AG04450 (cell line): ENCODE measurements at regions not wholly inside any gene's neighbourhood (a gene's known extent, or its start where the extent isn't known, plus 50 kb on each side); places are given as distances from the start of the nearest gene placed in this dataset.

Experiments used
- CTCF ChIA-PET: fragments of 300-600, 350-600 bp; formaldehyde crosslinking; extraction: SDS; loops from one replicate; lab custom pipeline; 2022; ENCODE audit warnings: antibody characterized with exemption, inconsistent platforms; lab: Charles Lee
- POLR2A ChIA-PET: fragments of 350-600 bp; formaldehyde crosslinking; extraction: SDS; loops from one replicate; lab custom pipeline; 2021; ENCODE audit warnings: antibody characterized with exemption, inconsistent platforms; lab: Yijun Ruan, JAX
- DNase-seq: peaks from one replicate; pipeline ENCODE4 v3.0.0-alpha.2; 2011; ENCODE audit warnings: low read depth, low spot score
- H3K27ac ChIP-seq: one replicate; pipeline ENCODE4 v1.5.1; 2012; ENCODE audit warnings: low read depth, low read length, control low read depth
- H3K27me3 ChIP-seq: one replicate; pipeline ENCODE4 v1.6.0; 2012; ENCODE audit warnings: low read length; ENCODE audit not compliant: control insufficient read depth, insufficient read depth
- H3K4me3 ChIP-seq: 2 replicates; pipeline ENCODE4 v1.5.1; 2011; ENCODE audit warnings: mild to moderate bottlenecking, low read depth, low read length, control low read depth
- H3K9me3 ChIP-seq: 2 replicates; pipeline ENCODE4 v1.5.1; 2012; ENCODE audit warnings: low read length; ENCODE audit not compliant: control insufficient read depth, insufficient read depth
- CTCF ChIP-seq: IDR thresholded peaks from 2 replicates; pipeline ENCODE4 v1.5.1; 2011; ENCODE audit warnings: low read depth, low read length, control low read depth, inconsistent platforms

GRCh38 chr1:213679153-213679552, 308.6 kb upstream of the PROX1 start:
- no peaks in the 10 kb centered on the region; the same call in 1 of the 2 replicates for H3K9me3 ChIP-seq
- TF ChIP-seq CTCF = no peak
- ChIA-PET CTCF (no interaction called here), POLR2A (no interaction called here)
- H3K4me3 ChIP-seq = no peak overlapping the region
- no peak overlapping the region for H3K27ac ChIP-seq
- H3K27me3 ChIP-seq = no peaks in the 10 kb centered on the region
- no peak for DNase-seq

DNA sequence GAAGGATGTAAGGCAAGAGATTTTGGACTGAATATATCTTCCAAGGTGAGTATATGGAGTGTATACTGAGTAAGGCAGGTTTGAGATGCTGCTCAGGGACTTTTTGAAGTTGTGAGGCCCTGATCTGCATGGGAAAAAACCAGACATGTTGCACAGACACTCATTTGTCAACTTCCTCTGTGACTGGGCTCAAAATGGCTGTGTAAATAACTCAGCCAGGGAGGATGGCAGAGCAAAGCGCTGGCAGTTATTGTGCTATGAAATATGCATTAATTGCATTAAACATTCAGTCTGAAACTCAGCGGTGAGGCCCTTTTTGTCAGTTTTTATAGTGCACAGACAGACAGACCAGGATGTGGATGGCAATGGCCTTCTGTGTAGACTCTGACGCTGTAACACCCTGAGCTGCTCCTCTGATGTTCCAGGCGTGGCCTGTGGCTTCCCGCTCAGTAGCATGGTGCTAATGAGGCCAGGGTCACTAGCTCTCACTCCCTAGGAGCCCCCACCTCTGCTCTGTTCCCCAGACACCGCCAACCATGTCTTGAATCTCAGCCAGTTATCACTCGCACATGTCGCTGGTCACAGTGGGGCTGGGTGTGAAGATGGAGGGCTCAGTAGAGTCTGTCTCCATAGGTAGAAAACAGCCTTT, 307.0 kb upstream of the PROX1 start:
- DNase-seq = no peak
- no peak overlapping the region for H3K4me3 ChIP-seq
- H3K27ac ChIP-seq = no peak overlapping the region
- CTCF ChIA-PET = no interaction called here
- POLR2A ChIA-PET = no interaction called here
- no peaks in the 10 kb centered on the region for H3K27me3 ChIP-seq
- no peak for TF ChIP-seq CTCF
- no peaks in the 10 kb centered on the region; the same call in 1 of the 2 replicates for H3K9me3 ChIP-seq

DNA sequence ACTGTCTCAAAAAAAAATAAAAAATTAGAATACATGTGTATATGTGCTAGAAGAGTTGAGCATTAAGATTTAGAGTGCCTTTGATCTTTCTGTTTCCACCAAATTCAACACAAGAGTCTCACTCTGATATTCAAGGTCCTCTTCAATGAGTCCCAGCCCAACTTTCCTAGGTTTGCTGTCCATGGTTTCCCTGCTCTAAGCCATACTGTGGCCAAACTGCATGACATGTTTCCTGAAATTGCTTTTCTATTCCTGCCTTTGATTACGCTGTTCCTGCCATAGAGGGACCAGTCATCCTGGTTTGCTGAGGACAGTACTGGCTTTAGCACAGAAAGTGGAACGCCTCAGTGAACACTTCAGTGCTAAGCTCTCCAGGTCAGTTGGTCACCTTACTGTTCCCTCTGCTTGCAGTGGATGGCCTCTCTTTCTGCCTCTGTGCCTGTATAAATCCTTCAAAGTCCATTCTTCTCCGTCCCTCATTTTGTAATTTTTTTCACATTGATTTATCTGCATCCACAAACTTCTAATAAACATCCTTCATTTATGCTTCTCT, 305.9 kb upstream of the PROX1 start:
- CTCF ChIA-PET = no interaction called here
- POLR2A ChIA-PET = no interaction called here
- Histone ChIP-seq H3K4me3 (no peak overlapping the region), H3K27me3 (no peaks in the 10 kb centered on the region), H3K9me3 (no peaks in the 10 kb centered on the region; the same call in 1 of the 2 replicates), H3K27ac (no peak overlapping the region)
- no peak for TF ChIP-seq CTCF
- DNase-seq = no peak

DNA sequence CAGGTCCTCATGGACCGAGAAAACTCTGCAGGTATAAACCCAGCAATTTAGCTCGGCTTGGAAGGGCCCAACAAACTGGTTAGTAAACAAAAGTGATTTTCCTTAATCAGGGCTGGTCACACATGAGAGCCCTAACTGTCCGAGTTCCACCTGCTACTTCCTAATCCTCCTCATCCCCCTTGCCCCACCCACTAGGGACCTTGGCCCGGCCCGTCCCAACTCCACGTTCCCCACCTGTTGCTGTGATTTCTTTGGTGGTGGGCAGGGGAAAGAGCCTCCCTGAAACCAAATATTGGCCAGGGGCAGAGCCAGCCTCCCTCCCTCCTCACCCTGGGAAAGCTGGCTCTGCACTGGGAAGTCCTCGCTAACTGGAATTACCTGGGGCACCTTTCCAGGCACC, 304.2 kb upstream of the PROX1 start:
- Histone ChIP-seq H3K9me3 (no peaks in the 10 kb centered on the region; the same call in 1 of the 2 replicates), H3K4me3 (no peak overlapping the region), H3K27ac (no peak overlapping the region), H3K27me3 (no peaks in the 10 kb centered on the region)
- ChIA-PET POLR2A (no interaction called here), CTCF (no interaction called here)
- DNase-seq = no peak
- no peak for TF ChIP-seq CTCF

DNA sequence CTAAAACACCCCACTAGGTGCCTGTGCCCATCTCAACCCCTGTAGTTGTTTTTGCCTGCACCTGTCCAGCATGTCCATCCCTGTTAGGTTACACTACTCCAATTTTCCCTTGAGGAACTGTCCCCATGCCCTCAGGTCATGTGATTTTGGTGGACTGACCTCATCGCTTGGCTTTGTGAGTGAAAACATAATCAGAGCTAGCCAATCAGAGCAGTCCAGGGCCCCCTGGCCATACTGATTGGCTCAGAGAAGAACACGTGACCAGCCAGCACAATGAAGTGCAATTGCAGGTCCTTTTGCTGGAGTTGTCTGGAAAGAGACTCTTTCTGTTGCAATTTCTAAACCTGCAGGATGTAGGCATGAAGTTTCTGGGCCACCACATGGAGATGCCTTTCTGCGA, 303.3 kb upstream of the PROX1 start:
- Histone ChIP-seq H3K4me3 (no peak overlapping the region), H3K27ac (no peak overlapping the region), H3K9me3 (no peaks in the 10 kb centered on the region), H3K27me3 (no peaks in the 10 kb centered on the region)
- CTCF ChIA-PET = no interaction called here
- POLR2A ChIA-PET = no interaction called here
- DNase-seq = no peak
- TF ChIP-seq CTCF = no peak
